ENCODE measurements at regions not wholly inside any gene's neighbourhood (a gene's known extent, or its start where the extent isn't known, plus 50 kb on each side); places are given as distances from the start of the nearest gene placed in this dataset.

GRCh38 chr5:133878236-133878555 is 90.2 kb downstream of the C5orf15 start:
- TF ChIP-seq CTCF (conservative IDR thresholded peaks at IDR 0.05) (no peak), ZFX (IDR thresholded peaks at IDR 0.05) (no peak)
